ENCODE measurements at regions not wholly inside any gene's neighbourhood (a gene's known extent, or its start where the extent isn't known, plus 50 kb on each side); places are given as distances from the start of the nearest gene placed in this dataset.
"Not testable (repeated sequence)": the region's sequence is repeated elsewhere in the genome, so short reads cannot be mapped to it uniquely, and the experiment has no call there.

- no peak for DNase-seq
Measured at GRCh38 chr1:191025896-191026642, 548.4 kb upstream of the BRINP3 start.

- no peak for DNase-seq
Measured at GRCh38 chr1:191026828-191027227, 549.2 kb upstream of the BRINP3 start.

DNA sequence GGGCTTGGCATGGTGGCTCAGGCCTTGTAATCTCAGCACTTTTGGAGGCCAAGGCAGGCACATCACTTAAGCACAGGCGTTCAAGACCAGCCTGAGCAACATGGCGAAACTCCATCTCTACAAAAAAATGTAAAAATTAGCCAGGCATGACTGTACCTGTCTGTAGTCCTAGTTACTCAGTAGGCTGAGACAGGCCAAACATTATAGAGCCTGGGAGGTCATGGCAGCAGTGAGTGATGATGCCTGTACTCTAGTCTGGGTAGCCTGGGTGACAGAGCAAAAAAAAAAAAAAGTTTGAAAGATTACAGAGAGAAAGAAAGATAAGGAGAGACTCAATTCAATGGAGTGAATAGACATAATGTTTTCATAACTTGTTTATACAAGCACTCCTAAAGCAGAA lies 556.5 kb upstream of the BRINP3 start:
- no peak for DNase-seq

GRCh38 chr1:191043066-191043465 lies 565.4 kb upstream of the BRINP3 start:
- no peak for DNase-seq

DNA sequence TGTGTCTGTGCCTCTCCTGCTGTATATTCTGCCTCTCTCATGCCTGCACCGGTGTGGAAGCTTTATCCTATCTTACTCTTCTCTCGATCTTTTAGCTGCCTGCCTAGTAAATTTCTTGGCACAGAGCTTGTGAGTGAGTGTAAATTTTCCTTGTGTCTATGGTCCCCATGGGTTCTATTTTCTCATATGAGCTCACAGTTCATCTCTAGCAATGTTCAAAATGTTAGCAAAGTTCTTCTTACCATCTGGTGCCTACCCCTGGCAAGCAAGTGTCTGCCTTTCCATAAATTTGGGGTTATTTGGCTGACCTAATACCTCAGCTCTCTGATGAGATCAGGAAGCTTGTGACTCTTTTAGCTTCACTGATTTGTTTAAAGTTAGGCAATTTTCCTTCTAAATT lies 572.1 kb upstream of the BRINP3 start:
- DNase-seq, result no peak

DNA sequence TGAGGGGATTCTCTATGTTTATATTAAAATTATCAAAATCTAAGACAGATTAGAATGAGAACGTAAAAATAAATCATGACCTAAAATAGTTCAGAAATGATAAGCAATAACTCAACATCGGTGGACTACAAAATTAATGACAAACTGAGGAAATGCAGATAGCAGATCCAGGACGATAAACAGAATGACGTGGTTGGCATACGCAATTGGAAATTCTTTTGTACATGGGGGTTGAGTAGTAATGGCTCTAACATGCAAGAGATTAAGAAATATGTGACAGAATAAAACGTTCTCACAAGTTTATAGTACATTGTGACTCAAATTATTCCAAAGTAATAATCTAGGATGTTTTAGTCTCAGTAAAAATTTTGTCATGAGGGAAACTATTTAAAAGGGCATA lies 575.2 kb upstream of the BRINP3 start:
- DNase-seq, result no peak

- no peak for DNase-seq
Measured at GRCh38 chr1:191065346-191065745, 587.7 kb upstream of the BRINP3 start.

GRCh38 chr1:191065771-191066170 lies 588.1 kb upstream of the BRINP3 start:
- DNase-seq, result no peak

- DNase-seq, result no peak
Measured at GRCh38 chr1:191074881-191075280, 597.2 kb upstream of the BRINP3 start.

DNA sequence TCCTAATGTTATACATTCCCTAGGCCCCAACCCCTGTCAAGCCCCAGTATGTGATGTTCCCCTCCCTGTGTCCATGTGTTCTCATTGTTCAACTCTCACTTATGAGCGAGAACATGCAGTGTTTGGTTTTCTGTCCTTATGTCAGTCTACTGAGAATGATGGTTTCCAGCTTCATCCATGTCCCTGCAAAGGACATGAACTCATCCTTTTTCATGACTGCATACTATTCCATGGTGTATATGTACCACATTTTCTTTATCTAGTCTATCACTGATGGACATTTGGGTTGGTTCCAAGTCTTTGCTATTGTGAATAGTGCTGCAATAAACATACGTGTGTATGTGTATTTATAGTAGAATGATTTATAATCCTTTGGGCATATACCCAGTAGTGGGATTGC lies 605.4 kb upstream of the BRINP3 start:
- not testable (repeated sequence) for DNase-seq

- DNase-seq, result no peak
Measured at GRCh38 chr1:191085121-191085520, 607.5 kb upstream of the BRINP3 start.

DNA sequence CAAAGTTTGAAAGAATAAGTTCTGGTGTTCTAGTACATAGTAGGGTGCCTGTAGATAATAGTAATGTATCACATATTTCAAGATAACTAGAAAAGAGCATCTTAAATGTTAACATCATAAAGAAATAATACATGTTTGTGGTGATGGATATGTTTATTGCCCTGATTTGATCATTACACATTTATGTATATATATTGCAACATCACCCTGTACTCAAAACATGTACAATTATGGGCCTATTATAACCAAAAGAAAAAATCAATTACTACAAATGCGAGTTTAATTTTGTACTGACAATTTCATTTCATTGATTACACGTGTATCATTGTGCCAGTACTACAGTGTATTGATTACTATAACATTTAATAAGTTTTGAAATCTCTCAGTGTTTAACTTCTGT lies 609.2 kb upstream of the BRINP3 start:
- DNase-seq, result no peak

DNA sequence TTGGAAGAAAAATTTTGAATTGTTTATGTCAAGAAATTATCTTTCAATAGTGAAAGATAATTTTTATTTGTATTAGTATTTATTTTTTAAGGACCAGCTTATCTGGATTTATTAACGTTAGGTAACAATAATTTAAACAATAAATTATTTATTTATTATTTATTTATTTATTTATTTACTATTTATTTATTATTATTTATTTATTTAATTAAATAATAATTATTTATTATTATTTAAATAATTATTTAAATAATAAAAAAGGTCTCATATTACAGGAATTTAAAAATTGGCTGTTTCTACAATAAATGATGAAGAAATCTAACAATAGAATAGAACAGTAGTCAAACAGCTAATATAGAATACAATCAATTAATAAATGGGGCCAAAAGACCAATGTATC lies 618.7 kb upstream of the BRINP3 start:
- DNase-seq, result no peak

DNA sequence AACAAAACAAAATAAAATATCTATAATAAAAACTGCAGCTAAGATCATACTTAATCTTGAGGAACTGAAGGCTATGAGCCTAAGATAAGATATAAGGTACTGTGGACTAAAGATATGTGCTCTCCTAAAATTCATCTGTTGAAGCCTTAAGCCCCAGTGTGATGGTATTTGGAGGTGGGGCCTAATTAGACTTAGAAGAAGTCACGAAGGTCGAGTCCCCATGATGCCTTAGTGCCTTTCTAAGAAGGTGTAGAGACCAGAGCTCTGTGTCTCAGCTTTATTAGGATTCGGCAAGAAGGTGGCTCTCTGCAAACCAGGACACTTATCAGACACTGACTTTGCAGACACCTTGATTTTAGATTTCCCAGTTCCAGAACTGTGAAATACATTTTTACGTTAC lies 622.0 kb upstream of the BRINP3 start:
- no peak for DNase-seq

- DNase-seq, result no peak
Measured at GRCh38 chr1:191101960-191102359, 624.3 kb upstream of the BRINP3 start.

DNA sequence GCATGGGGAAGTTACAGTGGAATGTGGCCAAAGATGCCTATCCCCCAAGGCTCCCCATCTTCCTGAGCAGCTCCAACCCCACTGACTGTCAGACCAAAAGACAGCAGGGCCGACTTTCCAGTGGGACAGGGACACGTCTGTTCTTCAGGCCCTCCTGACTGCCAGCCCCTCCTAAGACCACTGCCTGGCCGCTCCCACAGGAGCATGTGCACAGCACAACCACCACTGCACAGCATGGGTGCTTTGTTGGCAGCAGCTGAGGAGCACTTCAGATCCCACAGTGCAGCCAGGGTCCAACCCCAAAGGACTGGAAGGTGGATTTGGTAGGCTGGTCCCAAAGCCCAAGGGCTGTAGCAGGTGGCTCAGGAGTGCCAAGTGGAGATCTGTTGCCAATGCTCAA lies 648.3 kb upstream of the BRINP3 start:
- no peak for DNase-seq

- DNase-seq, result no peak
Measured at GRCh38 chr1:191134796-191135195, 657.1 kb upstream of the BRINP3 start.

- no peak for DNase-seq
Measured at GRCh38 chr1:191140038-191140437, 662.4 kb upstream of the BRINP3 start.

- DNase-seq, result no peak
Measured at GRCh38 chr1:191142748-191143147, 665.1 kb upstream of the BRINP3 start.

GRCh38 chr1:191145834-191146233 lies 668.2 kb upstream of the BRINP3 start:
- DNase-seq, result no peak

GRCh38 chr1:191151321-191151807 lies 673.7 kb upstream of the BRINP3 start:
- no peak for DNase-seq

DNA sequence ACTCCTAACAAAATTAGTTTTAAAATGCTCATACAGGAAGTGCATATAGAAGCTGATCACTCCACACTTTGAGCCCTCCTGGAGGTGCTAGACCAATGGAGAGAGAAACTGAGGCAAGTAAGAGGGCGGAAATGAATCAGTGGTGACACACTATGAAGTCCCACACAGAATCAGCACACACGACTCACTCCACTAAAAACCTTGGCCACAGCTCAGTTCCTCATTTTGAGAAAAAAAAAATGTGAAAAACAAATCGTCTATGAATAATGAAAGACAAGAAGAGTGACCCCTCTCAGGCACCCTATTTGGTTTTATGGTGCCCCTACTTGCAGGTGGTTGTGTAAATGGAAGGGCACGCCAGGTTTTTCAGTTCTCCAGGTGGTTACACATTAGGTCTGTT lies 675.1 kb upstream of the BRINP3 start:
- DNase-seq, result no peak

GRCh38 chr1:191155178-191155577 lies 677.5 kb upstream of the BRINP3 start:
- DNase-seq, result no peak

- no peak for DNase-seq
Measured at GRCh38 chr1:191160837-191161236, 683.2 kb upstream of the BRINP3 start.

GRCh38 chr1:191162762-191163161 lies 685.1 kb upstream of the BRINP3 start:
- DNase-seq, result no peak

Measured in suppressor macrophage treated with lipopolysaccharide for 1 hour (primary cell).